ENCODE measurements at regions not wholly inside any gene's neighbourhood (a gene's known extent, or its start where the extent isn't known, plus 50 kb on each side); places are given as distances from the start of the nearest gene placed in this dataset.

- TF ChIP-seq EZH2 (optimal IDR thresholded peaks at IDR 0.05; ENCODE audit: low read depth, low read length) (no peak), CTCF (IDR thresholded peaks at IDR 0.05; ENCODE audit: low read length) (no peak)
Observed at GRCh38 chr7:73921623-73922528, 60.9 kb downstream of the TMEM270 start.

Measured in MM.1S (cell line).